ENCODE measurements at regions not wholly inside any gene's neighbourhood (a gene's known extent, or its start where the extent isn't known, plus 50 kb on each side); places are given as distances from the start of the nearest gene placed in this dataset.

DNA sequence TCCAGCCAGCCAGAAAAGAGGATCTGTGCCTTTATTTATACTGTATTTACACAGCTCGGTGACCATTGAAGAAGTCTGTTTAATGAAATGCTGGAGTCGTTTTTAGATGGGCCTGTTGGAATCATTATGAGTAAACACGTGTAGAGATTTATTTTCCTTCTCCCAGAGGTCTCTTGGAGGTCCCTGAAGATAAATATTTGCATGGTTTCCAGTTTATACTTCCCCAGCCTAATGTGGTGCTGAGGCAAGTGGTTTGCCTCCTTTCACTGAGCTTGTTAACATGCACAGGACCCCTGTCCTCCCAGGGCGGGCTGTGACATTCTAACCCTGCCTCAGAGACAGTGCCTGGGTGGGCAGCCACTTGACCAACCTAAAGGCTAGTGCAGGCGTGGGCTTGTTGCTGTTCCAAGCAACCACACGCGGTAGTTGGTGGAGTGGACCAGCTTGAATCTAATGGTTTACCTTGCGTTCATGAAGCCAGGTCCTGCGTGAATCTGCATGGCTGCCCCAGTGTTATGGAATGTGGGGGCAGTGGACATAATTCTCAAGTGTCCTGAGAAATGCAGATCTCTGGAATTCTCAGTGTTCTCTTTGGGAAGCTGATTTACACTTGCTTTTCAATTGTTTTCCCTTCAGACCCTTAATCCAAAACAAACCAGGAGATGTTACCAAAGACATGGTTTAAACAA is 130.2 kb upstream of the DLX2 start:
- no peak for DNase-seq

GRCh38 chr2:172233987-172234715 is 131.5 kb upstream of the DLX2 start:
- no peak for DNase-seq

DNA sequence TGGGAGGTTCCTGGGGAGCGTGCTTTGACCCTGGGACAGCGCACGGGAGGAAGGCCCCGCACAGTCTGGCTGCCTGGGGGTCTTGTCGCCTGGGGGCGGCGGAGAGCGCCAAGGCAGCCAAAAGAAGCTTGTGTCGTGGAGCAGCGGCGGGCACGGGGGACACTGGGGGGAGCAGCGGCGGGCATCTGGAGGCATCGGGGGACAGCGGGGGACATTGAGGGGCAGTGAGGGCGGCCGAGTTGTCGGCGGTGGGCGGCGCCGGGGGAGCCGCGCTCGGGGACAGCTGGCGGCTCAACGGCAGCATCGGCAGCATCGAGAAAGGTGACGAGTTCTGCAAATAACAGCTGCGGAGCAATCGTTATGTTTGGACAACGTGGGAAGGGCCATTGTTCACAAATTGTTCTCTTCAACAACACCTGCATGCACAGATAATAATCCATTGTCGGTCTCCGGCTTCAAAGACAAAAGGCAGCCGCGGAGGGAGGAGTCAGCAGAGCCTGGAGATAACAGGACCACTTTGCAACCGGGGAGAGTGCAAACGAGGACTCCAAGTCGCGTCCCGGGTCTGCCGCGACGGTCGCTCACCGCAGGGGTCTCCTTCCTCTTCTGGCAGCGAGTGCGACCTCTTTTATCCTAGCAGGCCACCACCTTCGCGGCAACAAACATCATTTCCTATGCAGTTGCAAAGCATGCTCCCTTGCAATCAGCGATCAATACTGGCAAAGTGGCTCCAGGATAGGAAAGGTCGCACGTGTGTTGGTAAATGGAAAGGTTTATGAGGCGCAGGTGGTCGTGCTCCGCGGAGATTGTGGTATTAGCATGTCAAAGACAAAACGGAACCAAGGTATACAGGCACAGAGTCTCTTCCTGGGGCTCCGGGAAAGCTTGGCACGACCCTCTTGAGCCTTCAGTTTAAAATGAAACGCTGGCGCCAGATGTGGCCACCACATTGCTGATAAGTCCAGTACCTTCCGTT is 132.3 kb upstream of the DLX2 start:
- DNase-seq, result peak; percentile 78 to 91

DNA sequence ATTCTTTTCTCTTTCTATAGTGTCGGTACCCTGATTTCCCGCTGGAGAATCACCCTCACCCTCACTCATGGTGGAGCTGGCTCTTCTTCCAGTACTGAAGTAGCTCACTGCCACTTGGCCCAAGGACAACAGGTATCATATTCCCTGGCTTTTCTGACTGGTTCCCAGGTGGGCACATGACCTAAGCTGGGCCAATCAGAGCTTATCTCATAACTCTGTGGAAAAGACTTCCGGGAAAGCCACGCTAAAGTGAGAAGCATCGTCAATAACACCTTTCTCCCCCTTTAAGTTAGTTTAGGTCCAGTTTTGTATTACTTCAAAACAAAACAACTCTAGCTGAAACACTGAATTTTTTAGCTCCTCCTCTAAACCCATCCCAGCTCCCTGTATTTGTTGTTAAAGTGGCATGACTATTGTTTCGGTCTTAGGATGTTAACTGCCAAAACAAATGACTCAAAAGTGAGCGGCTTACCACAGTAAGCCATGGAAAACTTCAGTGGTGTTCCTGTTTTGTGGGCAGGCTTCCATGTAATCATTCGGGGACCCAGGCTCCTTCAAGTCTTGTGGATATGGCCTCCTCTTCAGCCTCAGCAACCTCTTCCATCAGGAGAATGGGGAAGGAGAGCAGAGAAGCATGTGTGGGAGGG is 137.4 kb upstream of the DLX2 start:
- no peak for DNase-seq

GRCh38 chr2:172241222-172241621 is 138.5 kb upstream of the DLX2 start:
- DNase-seq, result no peak

- DNase-seq, result no peak
These were observed 139.8 kb upstream of the DLX2 start for GRCh38 chr2:172242471-172242870.

- DNase-seq, result no peak
These were observed 140.3 kb upstream of the DLX2 start for GRCh38 chr2:172242961-172243360.

- DNase-seq, result no peak
These were observed 141.9 kb upstream of the DLX2 start for GRCh38 chr2:172244419-172245130.

GRCh38 chr2:172246649-172247048 is 143.9 kb upstream of the DLX2 start:
- DNase-seq, result peak in 1 of 2 experiments; percentile 7

- no peak for DNase-seq
These were observed 144.5 kb upstream of the DLX2 start for GRCh38 chr2:172247203-172247602.

- DNase-seq, result no peak
These were observed 145.7 kb upstream of the DLX2 start for GRCh38 chr2:172248381-172248780.

DNA sequence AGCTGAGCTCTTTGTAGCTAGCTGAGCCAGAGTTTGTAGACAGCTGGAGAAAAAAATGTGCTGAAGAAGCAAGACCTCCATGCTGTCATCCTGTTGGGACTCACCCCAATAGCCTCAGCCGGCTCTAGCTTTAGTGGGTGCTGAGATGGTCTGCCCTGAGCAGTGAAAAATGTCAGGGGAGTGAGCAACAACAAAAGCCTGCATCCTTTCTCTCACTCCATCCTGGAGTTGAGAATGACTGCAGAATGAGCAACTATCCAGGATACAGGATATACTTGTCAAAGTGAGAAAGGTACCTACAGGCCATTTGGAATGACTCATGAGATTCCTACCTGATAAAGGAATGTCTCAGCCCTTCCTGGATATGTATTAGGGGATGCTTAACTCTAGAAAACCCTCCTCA is 146.1 kb upstream of the DLX2 start:
- DNase-seq, result no peak

DNA sequence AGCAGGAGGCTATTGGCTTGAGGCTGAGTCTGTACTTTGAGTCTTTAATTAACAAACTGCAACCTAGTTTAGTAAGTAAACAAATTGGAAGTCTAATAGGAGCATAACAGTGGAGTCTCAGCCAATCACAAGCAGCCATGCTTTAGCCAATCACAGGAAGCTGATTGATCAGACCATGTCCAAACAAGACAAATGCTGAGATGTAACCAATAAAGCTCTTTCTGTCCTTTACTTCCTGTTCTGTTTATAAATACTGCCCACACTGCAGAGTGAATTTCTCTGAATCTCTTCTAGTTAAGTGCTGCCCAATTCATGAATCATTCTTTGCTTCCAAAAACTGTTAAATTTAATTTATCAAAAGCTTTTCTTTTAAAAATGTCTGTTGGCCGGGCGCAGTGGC is 146.6 kb upstream of the DLX2 start:
- no peak for DNase-seq

DNA sequence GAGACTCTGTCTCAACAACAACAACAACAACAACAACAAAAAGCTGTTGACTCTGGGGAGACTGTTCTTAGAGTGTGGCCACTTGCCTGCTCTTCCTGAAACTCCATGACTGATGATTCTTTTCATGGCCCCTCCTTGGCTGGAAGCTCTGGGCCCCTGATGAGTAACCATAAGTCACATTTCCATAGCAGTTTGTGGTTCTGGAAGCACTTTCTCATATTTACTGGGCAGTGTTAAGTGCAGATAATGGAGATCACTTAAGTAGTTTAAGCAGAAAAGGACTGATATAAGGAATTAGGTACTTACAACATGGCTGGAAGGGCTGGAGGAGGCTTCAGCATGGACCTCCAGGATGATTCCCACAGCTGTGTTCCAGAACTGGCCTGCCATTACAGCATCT is 147.3 kb upstream of the DLX2 start:
- DNase-seq, result no peak

GRCh38 chr2:172251231-172251630 is 148.5 kb upstream of the DLX2 start:
- DNase-seq, result no peak

GRCh38 chr2:172252154-172252553 is 149.5 kb upstream of the DLX2 start:
- no peak for DNase-seq

GRCh38 chr2:172253190-172254052 is 150.7 kb upstream of the DLX2 start:
- no peak for DNase-seq

DNA sequence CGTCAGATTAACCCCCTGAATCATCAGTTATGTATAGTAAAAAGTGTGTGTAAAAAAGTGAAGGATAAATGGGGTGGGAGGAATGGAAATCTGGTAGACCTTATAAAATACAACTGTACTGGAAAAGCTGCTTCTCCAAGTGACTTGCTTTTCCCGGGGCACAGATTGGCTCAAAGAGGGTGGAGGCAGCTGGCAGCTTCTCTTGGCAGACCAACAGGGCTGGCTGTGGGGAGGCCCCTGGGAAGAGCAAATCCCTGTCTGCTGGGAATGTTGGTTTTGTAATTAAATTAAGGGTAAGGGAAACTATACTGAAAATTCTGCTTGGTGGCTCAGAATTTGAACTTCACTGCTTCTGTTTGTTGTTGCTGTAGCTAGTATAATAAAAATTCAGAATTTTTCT is 154.2 kb upstream of the DLX2 start:
- no peak for DNase-seq

- DNase-seq, result no peak
These were observed 157.1 kb upstream of the DLX2 start for GRCh38 chr2:172259827-172260226.

DNA sequence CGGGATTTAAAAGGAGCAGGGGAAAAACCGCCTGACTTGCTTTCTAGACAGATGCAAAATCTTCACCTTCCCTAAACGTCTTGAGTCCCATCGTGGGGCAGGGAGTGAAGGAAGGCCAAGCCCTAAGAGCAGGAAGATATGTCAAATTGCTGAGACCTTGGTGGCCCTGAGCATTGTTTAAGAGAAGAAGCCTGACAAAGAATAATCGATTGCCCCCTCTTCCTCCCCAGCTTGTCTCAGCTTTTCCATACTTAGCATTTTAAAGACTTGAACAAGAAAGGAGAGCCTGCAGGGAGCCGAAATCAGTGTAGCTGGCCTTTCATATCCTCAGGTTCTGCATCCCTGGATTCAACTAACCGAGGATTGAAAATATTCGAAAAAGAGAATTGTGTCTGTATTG is 157.6 kb upstream of the DLX2 start:
- DNase-seq, result no peak

DNA sequence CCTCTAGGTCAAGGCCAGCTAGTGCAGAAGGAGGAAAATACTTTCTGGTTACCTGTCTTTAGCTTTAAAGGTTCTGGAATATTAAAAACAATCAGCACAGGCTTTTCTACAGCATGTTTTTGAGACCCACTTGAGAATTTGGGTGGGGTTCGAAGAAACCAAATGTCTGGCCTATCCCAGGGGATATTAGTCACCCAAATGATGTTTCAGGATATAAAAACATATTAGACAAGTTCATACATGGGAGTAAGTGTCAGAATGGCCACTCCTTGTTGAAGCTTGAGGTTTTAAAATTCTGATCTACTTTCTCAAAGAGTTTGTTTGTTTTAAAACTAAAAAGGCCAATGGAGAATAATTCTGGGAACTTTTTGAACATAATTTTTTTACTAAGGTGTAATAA is 158.6 kb upstream of the DLX2 start:
- no peak for DNase-seq
